ENCODE measurements at regions not wholly inside any gene's neighbourhood (a gene's known extent, or its start where the extent isn't known, plus 50 kb on each side); places are given as distances from the start of the nearest gene placed in this dataset.

DNA sequence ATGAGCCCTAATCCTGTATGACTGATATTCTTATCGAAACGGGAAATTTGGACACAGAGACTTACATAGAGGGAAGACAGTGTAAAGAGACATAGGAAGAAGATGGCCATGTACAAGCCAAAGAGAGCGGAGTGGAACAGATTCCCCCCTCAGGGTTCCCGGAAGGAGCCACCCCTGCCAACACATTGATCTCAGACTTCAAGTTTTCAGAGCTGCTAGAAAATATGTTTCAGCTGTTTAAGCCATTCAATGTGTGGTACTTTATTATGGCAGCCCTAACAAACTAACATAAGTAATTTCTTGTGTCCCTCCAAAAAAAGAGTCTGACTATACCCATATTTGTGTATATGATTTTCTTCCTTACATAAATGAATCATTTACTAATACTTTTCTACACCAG lies 128.0 kb upstream of the STC2 start:
- TF ChIP-seq POLR2A (IDR thresholded peaks at IDR 0.05; ENCODE audit: low read depth, low read length) (no peak), POLR2AphosphoS5 (IDR thresholded peaks at IDR 0.05; ENCODE audit: low read depth, low read length) (no peak)
